Tibial nerve (tissue), 4 donors: ENCODE measurements at regions not wholly inside any gene's neighbourhood (a gene's known extent, or its start where the extent isn't known, plus 50 kb on each side); places are given as distances from the start of the nearest gene placed in this dataset.

ENCODE experiments used
- DNase-seq, 2 donors: peaks; one replicate each; pipeline ENCODE4 v3.0.0-alpha.2; 2019; ENCODE audit warnings: low spot score in 2 of 2
- H3K27ac ChIP-seq, 4 donors: fragments of 200-600 bp; sonication (generic) in 3 of 4; one replicate each; pipeline ENCODE4 v1.5.1; 2017 to 2019; ENCODE audit warnings: mild to moderate bottlenecking in 1 of 4
- H3K27me3 ChIP-seq, 2 donors: fragments of 200-600 bp; sonication (generic) in 1 of 2; one replicate each; pipeline versions ENCODE4 v1.5.1 to v1.6.0; 2017 to 2019
- H3K36me3 ChIP-seq, 3 donors: fragments of 200-600 bp; sonication (generic); one replicate each; pipeline ENCODE4 v1.5.1; 2018 to 2019
- H3K4me1 ChIP-seq, 4 donors: fragments of 200-600 bp; sonication (generic) in 3 of 4; one replicate each; pipeline ENCODE4 v1.5.1; 2017 to 2019
- H3K4me3 ChIP-seq, 4 donors: fragments of 200-600 bp; sonication (generic) in 3 of 4; one replicate each; pipeline ENCODE4 v1.5.1; 2017 to 2019; ENCODE audit warnings: mild to moderate bottlenecking in 1 of 4, moderate library complexity in 1 of 4
- H3K9me3 ChIP-seq, 4 donors: fragments of 200-600 bp; sonication (generic) in 3 of 4; one replicate each; pipeline ENCODE4 v1.5.1; 2017 to 2019
- EP300 ChIP-seq, 2 donors: sonication (generic); formaldehyde crosslinking; IDR thresholded peaks; one replicate each; pipeline ENCODE4 v1.6.1; 2017; ENCODE audit warnings: antibody characterized with exemption in 2 of 2, mild to moderate bottlenecking in 1 of 2
- POLR2A ChIP-seq, 2 donors: fragments of 450-650 bp; IDR thresholded peaks; one replicate each; pipeline ENCODE4 v1.6.1; 2017; ENCODE audit warnings: antibody characterized with exemption in 2 of 2, mild to moderate bottlenecking in 2 of 2, moderate library complexity in 2 of 2
- WGBS, 2 donors: methylation state at CpG; one replicate each; pipeline ENCODE4 v1.1.5; 2018; 5-methylcytosine and 5-hydroxymethylcytosine counted together
- TF ChIP-seq, protein P1 (sequence below), 5 experiments: fragments of 200-600 bp in 3 of 5; fragments of 450-650 bp in 2 of 5; sonication (generic) in 3 of 5; IDR thresholded peaks; one replicate each; pipeline ENCODE4 v1.5.1; 2016 to 2019; ENCODE audit warnings: antibody characterized with exemption in 5 of 5, mild to moderate bottlenecking in 3 of 5, moderate library complexity in 2 of 5

DNA sequence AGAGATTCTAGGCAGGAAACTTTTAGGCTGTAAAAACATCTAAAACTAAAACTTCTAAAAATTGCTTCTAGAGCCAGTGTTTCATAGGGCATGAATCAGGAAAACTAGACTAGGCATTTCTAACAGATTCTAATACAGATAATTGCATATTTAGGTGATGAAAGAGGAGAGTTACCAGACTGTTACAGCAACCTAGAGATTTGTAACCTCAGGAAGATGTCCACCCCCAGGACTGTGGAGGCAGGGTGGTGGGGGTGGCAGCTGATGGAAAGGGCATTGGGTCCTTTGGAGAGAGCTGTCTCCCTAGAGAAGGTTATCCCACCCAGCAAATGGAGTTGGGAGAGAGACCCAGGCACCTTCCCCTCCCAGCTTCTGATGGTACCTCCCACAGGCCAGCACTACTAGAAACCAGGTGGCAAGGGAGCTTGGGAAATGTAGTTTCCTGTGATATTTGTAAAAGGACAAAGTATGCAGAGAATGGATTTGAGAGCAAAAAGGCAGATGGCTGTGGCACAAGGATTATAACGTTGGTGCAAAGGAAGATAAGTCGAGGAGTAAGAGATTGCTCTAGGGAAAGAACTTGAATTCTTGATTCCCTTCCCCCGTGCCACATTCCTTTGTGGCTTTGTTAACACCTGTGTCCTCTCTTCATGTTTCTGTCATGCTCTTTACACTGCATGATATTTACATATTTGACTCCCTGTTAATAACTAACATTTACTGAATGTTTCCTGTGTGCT lies 75.6 kb upstream of the MGAT5 start:
- no peaks in the 10 kb centered on the region for H3K27me3 ChIP-seq
- WGBS, 2 donors = 82 to 89% methylated on average over 3 of the region's 3 CpGs
- peaks cover 0 to 37% (median 16%) of the 10 kb centered on the region in 4 donors for H3K4me1 ChIP-seq
- H3K36me3 ChIP-seq = no peaks in the 10 kb centered on the region
- H3K9me3 ChIP-seq = no peaks in the 10 kb centered on the region
- H3K27ac ChIP-seq = no peak overlapping the region
- no peak for DNase-seq
- no peak overlapping the region for H3K4me3 ChIP-seq
- TF ChIP-seq, protein P1, sequence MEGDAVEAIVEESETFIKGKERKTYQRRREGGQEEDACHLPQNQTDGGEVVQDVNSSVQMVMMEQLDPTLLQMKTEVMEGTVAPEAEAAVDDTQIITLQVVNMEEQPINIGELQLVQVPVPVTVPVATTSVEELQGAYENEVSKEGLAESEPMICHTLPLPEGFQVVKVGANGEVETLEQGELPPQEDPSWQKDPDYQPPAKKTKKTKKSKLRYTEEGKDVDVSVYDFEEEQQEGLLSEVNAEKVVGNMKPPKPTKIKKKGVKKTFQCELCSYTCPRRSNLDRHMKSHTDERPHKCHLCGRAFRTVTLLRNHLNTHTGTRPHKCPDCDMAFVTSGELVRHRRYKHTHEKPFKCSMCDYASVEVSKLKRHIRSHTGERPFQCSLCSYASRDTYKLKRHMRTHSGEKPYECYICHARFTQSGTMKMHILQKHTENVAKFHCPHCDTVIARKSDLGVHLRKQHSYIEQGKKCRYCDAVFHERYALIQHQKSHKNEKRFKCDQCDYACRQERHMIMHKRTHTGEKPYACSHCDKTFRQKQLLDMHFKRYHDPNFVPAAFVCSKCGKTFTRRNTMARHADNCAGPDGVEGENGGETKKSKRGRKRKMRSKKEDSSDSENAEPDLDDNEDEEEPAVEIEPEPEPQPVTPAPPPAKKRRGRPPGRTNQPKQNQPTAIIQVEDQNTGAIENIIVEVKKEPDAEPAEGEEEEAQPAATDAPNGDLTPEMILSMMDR (IDR thresholded peaks at IDR 0.05) = no peak
- TF ChIP-seq EP300 (IDR thresholded peaks at IDR 0.05) (no peak), POLR2A (IDR thresholded peaks at IDR 0.05) (no peak)

- no peaks in the 10 kb centered on the region for H3K9me3 ChIP-seq
- no peak for DNase-seq
- peak overlapping the region in 1 of 4 donors; percentile 44 for H3K27ac ChIP-seq
- TF ChIP-seq EP300 (IDR thresholded peaks at IDR 0.05) = no peak
- TF ChIP-seq, protein P1 (IDR thresholded peaks at IDR 0.05) = peak in 1 of 5 experiments; percentile 7
- no peaks in the 10 kb centered on the region for H3K27me3 ChIP-seq
- WGBS, 2 donors = 68 to 80% methylated on average over 5 of the region's 5 CpGs
- H3K4me3 ChIP-seq = no peak overlapping the region
- H3K4me1 ChIP-seq = peaks cover 0 to 16% (median 8%) of the 10 kb centered on the region in 4 donors
- H3K36me3 ChIP-seq = no peaks in the 10 kb centered on the region
These were observed 72.7 kb upstream of the MGAT5 start for GRCh38 chr2:134181219-134181618.

- H3K27ac ChIP-seq = no peak overlapping the region
- H3K4me3 ChIP-seq = no peak overlapping the region
- H3K36me3 ChIP-seq = no peaks in the 10 kb centered on the region
- H3K9me3 ChIP-seq = no peaks in the 10 kb centered on the region
- TF ChIP-seq EP300 (IDR thresholded peaks at IDR 0.05) (no peak), POLR2A (IDR thresholded peaks at IDR 0.05) (no peak)
- TF ChIP-seq, protein P1 (IDR thresholded peaks at IDR 0.05) = no peak
- DNase-seq = no peak
- 81 to 82% methylated on average over 9 of the region's 9 CpGs for WGBS, 2 donors
- peaks cover 0 to 12% (median 5%) of the 10 kb centered on the region in 4 donors for H3K4me1 ChIP-seq
- H3K27me3 ChIP-seq = no peaks in the 10 kb centered on the region
These were observed 70.2 kb upstream of the MGAT5 start for GRCh38 chr2:134183679-134184078.

DNA sequence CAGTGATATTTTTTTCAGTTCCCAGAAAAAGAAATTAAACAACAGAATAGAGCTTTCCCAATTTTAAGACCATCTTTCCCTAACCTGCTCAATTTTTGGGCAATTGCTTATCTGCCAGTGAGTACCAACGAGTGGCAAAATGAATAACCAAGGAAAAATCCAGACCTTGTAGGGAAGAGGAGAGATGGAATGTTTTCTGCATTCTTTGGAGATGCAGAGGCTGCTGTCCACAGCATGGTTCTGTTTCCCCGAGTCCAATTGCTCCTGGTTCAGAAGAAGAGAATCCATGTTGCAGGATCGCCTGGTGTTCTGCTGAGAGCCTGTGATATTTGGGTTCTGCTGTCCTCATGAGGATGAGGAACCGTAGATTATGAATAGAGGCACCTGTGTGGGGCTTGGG lies 68.2 kb upstream of the MGAT5 start:
- H3K27ac ChIP-seq = no peak overlapping the region
- H3K4me1 ChIP-seq = peaks cover 0 to 26% (median 5%) of the 10 kb centered on the region in 4 donors
- H3K36me3 ChIP-seq = no peaks in the 10 kb centered on the region
- WGBS, 2 donors = 89 to 94% methylated on average over 4 of the region's 4 CpGs
- H3K27me3 ChIP-seq = no peaks in the 10 kb centered on the region
- no peaks in the 10 kb centered on the region for H3K9me3 ChIP-seq
- no peak overlapping the region for H3K4me3 ChIP-seq
- TF ChIP-seq POLR2A (IDR thresholded peaks at IDR 0.05) (no peak), EP300 (IDR thresholded peaks at IDR 0.05) (no peak)
- TF ChIP-seq, protein P1 (IDR thresholded peaks at IDR 0.05) = no peak
- no peak for DNase-seq

DNA sequence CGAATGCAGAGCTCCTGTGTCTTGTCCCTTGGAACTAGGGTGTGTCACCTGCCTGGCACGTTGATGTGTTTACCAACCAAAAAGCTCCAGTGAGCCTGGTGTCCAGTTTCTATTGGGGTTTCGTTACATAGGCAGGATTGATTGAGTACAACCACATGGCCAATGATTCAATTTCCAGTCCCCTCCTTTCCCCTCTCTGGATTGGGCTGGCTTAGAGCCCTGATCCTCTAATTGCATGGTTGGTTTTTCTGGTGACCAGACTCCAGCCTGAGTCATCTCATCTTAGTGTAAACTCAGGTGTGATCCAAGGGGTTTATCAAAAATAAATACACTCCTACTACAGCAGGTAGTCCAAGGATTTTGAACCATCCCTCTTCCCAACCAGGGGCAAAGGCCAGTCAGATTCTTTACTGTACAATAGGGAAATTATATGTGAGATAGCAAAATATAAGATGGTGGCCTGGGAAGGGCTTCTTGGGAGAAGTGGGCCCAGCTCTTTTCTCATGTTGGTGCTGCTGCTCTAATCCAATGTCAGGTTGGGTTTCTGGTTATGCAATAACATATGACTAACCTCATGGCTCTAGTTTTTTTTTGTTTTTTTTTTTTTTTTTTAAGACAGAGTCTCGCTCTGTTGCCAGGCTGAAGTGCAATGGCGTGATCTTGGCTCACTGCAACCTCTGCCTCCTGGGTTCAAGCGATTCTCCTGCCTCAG lies 64.7 kb upstream of the MGAT5 start:
- Histone ChIP-seq H3K9me3 (no peaks in the 10 kb centered on the region), H3K27ac (no peak overlapping the region), H3K27me3 (no peaks in the 10 kb centered on the region), H3K36me3 (no peaks in the 10 kb centered on the region), H3K4me3 (no peak overlapping the region), H3K4me1 (peaks cover 0 to 41% (median 5%) of the 10 kb centered on the region in 4 donors)
- TF ChIP-seq, protein P1 (IDR thresholded peaks at IDR 0.05) = no peak
- TF ChIP-seq POLR2A (IDR thresholded peaks at IDR 0.05) (no peak), EP300 (IDR thresholded peaks at IDR 0.05) (no peak)
- DNase-seq = no peak
- whole genome bisulfite sequencing, 2 donors = 87 to 92% methylated on average over 6 of the region's 6 CpGs
